ENCODE measurements at regions not wholly inside any gene's neighbourhood (a gene's known extent, or its start where the extent isn't known, plus 50 kb on each side); places are given as distances from the start of the nearest gene placed in this dataset.

- TF ChIP-seq POLR2AphosphoS5 (IDR thresholded peaks at IDR 0.05; ENCODE audit: low read depth, low read length) (no peak), RCOR1 (IDR thresholded peaks at IDR 0.05; ENCODE audit: low read length) (no peak), ELF1 (IDR thresholded peaks at IDR 0.05) (no peak), REST (IDR thresholded peaks at IDR 0.05; ENCODE audit: low read depth, low read length) (no peak), CTCF (IDR thresholded peaks at IDR 0.05) (no peak), TEAD4 (IDR thresholded peaks at IDR 0.05; ENCODE audit: borderline replicate concordance, insufficient read depth) (no peak), TAF1 (IDR thresholded peaks at IDR 0.05; ENCODE audit: borderline replicate concordance, low read depth, low read length) (no peak), JUND (IDR thresholded peaks at IDR 0.05) (no peak), ZBTB33 (IDR thresholded peaks at IDR 0.05; ENCODE audit: borderline replicate concordance, low read depth) (no peak)
Measured at GRCh38 chr9:14398473-14398872, 84.5 kb upstream of the NFIB start.
